Panc1 (cell line): ENCODE measurements at regions not wholly inside any gene's neighbourhood (a gene's known extent, or its start where the extent isn't known, plus 50 kb on each side); places are given as distances from the start of the nearest gene placed in this dataset.

Experiments
- POLR2AphosphoS5 ChIP-seq: IDR thresholded peaks from 2 replicates; pipeline ENCODE4 v1.6.1; 2012; ENCODE audit warnings: mild to moderate bottlenecking, low read depth, low read length, moderate library complexity
- TF ChIP-seq, protein P1 (sequence below): fragments of 450-650 bp; IDR thresholded peaks from 2 replicates; pipeline ENCODE4 v1.5.1; 2017; ENCODE audit warnings: mild to moderate bottlenecking

GRCh38 chr12:126944684-126945083, 1322.3 kb upstream of the TMEM132C start:
- TF ChIP-seq, protein P1, sequence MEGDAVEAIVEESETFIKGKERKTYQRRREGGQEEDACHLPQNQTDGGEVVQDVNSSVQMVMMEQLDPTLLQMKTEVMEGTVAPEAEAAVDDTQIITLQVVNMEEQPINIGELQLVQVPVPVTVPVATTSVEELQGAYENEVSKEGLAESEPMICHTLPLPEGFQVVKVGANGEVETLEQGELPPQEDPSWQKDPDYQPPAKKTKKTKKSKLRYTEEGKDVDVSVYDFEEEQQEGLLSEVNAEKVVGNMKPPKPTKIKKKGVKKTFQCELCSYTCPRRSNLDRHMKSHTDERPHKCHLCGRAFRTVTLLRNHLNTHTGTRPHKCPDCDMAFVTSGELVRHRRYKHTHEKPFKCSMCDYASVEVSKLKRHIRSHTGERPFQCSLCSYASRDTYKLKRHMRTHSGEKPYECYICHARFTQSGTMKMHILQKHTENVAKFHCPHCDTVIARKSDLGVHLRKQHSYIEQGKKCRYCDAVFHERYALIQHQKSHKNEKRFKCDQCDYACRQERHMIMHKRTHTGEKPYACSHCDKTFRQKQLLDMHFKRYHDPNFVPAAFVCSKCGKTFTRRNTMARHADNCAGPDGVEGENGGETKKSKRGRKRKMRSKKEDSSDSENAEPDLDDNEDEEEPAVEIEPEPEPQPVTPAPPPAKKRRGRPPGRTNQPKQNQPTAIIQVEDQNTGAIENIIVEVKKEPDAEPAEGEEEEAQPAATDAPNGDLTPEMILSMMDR: no peak
- no peak for TF ChIP-seq POLR2AphosphoS5
